Dedifferentiated amniotic fluid mesenchymal stem cell (primary cell): ENCODE measurements at regions not wholly inside any gene's neighbourhood (a gene's known extent, or its start where the extent isn't known, plus 50 kb on each side); places are given as distances from the start of the nearest gene placed in this dataset.
"Not testable (repeated sequence)": the region's sequence is repeated elsewhere in the genome, so short reads cannot be mapped to it uniquely, and the experiment has no call there.

Experiments
- DNase-seq: peaks from one replicate; pipeline ENCODE4 v3.0.0-alpha.2; 2016; ENCODE audit errors: extremely low spot score

DNA sequence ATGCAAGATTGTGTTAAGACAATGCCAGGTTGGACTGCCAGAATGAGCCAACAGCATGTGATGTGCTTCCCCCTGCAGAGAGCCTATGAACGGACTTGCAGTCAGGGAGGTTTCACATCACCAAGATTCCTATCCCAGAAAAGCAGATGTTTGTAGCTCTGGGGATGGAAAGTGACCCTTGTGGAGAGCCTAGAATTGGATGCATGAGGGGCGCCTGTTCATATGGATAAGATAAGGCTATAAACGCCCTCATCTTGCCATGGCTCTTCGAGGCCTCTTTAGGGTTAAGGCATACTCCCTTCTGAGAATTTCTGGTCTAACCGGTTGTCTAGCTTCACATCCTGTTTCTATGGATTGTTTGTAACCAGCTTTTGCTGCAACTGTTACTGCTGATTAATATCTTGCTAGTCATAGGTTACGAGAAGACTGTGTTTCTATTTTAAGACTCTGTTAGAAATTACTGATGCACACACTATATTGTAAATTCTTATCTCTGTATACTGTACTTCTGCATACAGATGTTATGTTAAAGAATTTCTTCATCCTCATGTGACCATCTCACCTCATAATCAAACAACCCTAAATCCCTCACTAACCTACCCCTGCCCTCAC lies 295.8 kb downstream of the PTGER3 start:
- not testable (repeated sequence) for DNase-seq

DNA sequence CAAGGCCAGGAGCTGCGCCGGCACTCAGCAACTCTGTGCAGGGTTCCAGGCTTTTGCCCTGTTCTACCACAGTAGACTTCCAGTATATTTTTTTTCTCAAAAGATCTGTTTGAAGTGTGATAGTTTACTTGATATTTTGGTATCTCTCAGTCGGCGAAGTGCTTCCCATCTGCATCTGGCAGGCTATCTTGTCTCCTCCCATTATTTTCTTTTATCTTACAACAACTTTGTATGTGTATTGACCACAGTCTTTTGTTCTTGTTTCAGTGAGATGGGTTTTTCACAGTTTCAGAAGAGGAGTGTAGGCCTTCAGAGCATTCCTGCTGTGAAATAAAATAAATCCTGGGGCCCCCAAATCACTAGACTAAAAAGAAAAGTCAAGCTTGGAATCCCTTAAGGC lies 292.9 kb downstream of the PTGER3 start:
- DNase-seq: no peak

DNA sequence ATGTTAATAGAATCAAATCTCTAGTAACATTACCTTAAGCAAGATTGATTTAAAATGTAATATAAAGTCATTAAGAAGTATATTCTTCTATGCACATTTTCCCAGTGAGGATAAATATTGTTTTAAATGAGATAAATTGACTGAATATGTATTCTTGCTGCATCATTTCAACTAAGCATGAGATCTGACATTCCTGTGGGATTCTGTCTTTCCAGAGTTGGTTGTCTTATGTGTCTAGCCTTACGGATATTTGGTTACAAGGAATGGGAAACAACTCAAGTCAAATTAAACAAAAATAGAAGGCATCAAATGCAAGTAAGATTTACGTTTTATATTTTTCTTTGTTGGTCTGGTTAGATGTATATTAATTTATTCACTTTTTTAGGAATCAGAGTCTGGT lies 287.5 kb downstream of the PTGER3 start:
- peak; percentile 49 for DNase-seq

DNA sequence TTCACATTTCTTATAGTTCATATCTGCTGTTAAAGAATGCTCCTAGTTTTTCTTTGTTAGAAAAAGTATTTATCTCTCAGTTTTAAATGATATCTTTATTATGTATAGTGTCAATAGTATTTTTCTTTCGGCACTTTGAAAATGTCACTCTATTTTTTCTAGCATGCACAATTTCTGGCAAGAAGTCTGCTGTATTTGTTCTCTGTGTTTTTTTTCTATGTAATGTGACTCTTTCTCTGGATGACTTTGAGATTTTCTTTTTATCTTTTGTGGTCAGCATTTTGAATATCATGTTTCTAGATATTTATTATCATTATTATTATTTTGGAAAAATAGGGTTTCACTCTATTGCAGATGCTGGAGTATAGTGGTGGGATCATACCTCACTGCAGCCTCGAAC lies 285.2 kb downstream of the PTGER3 start:
- no peak for DNase-seq

DNA sequence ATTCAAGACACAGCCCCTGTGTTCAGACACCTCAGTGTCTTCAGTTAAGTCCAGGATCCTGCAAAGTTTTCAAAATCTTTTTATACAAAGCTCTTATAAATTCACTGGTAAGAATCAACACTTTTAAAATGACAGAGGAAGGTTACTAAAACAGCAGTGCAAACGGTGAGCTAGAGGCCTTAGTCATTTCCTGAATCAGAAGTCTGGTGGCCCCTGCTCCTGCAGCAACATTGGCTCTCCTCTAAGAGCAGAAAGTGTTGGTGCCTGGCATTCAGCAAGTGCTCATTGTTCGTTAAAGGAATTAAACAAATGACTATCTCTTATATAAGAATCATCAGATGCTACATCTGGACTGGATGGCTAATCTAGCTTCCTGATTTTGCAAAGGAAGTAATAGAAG lies 282.9 kb downstream of the PTGER3 start:
- no peak for DNase-seq

DNA sequence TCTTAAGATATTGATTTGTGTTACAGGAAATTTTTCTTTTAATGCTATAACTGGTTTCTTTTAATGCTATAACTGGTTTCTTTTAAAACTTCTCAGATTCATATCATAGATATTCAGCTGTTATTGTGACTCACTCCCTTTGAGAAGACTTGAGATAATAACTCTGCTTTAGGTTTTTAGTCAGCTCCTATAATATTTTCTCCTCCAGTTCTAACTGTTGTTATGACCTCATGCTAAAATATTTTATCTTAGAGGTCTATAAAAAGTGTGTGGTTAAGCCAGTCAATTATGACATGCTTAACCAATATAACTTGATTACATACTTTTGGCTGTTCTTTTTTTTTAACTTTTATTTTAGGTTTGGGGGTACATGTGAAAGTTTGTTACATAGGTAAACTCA lies 280.2 kb downstream of the PTGER3 start:
- DNase-seq: peak; percentile 21

DNA sequence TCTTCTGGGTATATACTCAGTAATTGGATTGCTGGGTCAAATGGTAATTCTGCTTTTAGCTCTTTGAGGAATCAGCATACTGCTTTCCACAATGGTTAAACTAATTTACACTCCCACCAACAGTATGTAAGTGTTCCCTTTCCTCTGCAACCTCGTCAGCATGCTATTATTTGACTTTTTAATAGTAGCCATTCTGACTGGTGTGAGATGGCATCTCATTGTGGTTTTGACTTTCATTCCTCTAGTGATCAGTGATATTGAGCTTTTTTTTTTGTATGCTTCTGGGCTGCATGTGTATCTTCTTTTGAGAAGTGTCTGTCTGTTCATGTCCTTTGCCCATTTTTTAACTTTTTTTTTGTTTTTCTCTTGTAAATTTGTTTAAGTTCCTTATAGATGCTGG lies 279.4 kb downstream of the PTGER3 start:
- DNase-seq: no peak

DNA sequence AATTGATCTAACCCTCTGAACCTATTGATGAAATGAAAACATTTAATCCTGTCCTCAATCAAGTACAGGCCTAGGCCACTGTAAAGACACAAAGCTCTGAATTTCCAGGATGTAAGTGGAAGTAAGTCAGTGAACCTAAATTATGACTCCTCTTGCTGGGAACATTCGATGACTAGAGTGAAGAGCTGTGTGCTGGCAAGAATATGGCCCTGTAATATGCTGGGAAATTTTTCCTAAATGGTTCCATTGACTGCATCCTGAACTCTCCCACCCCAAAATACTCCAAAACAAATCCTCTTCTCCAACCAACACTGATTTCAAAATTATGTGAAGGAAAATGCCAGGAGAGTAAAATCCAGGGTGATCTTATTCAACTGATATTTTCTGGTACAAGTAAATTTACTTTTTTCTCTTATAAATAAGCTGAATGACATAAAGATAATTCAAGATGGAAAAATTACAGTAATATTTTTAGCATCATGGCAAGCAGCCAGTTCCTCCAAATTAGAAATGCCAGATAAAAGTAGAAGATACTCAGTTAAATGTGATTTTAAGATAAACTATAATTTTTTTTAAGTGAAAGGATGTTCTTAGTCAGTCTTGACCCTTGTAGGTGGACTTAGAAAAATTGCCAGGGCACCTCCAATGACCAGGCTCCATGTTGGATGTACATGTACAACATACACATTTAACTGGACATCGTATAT lies 269.4 kb downstream of the PTGER3 start:
- no peak for DNase-seq

DNA sequence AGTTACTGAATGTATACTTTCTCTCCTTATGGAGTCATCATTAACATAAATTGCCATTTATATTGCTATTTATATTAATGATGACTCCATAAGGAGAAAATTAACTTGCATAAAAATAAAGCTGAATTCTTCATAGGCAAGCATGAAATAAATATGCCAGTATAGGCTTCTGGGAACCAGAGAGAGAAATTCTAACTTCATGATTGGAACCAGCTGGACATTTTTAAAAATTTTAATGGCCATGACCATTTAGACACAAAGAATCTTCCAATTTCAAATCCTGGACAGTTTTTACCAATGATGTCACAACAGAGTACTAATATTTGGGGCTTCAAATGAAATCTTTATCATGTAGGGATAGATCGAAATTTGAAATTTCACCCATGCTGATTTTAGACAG lies 268.7 kb downstream of the PTGER3 start:
- DNase-seq: no peak

DNA sequence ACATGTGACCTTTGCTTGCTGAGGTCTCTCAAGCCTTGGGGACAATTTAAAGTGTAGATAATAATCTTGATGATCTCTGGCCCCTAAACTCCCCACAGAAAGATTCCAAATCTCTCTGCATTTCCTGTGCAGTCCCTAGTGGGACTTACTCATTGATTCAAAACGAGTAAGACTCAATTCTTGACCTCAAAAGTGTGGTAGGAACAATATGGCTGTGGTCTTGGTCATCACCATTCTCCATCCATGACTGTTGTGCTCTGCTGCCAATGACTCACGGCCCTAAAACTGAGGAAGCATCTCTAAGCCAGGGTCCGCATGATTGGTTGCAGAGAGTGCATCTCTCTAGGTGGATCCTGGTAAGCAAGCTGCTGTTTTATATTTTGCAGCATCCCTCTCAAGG lies 268.0 kb downstream of the PTGER3 start:
- no peak for DNase-seq

DNA sequence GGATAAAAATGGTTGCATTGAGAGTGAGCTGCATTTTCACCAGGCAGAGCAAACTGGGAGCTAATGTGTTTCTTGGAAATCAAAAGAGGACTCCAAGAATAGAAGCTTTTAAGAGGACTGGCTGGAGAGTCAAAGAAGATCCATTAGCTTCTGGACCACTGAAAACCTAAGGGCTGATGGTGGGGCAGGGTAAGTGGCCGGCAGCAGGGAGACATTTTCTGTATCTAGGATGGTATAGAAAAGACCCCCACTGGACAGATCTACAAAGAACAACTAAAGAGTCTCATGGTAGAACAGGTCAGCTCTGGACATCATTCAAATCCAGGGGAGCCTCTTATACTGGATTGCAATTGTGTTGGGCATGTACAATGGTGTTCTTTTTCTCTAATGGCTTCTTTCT lies 262.3 kb downstream of the PTGER3 start:
- DNase-seq: no peak

DNA sequence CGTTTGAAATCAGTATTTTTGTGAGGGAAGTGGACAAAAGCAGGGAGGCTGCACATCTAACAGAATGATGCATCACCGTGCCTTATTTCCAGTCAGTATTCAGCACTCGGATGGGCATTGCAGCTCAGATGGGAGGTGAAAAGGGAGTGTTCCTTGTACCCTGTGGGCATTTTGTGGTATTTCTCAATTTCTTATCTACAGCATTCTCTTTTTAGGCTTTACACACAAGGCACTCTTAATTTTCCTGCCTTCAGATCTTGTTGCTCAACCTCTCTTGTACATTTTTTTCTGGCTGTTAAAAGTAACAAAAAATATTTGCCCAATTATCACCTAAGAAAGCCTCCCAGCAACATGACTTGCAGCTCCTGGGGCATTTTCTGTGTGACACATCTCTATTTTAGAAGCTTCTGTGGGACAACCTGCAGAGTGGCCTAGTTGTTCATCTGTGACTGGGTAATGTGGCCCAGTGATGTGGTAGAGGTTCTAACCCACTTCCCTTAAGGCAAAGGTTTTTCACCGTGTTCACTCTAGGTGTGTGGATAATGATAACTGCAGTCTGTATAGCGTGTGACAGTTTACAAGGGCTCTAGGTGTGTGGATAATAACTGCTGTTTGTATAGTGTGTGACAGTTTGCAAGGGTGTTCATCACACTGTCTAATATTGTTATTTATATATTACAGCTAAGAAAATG lies 257.2 kb downstream of the PTGER3 start:
- DNase-seq: no peak

DNA sequence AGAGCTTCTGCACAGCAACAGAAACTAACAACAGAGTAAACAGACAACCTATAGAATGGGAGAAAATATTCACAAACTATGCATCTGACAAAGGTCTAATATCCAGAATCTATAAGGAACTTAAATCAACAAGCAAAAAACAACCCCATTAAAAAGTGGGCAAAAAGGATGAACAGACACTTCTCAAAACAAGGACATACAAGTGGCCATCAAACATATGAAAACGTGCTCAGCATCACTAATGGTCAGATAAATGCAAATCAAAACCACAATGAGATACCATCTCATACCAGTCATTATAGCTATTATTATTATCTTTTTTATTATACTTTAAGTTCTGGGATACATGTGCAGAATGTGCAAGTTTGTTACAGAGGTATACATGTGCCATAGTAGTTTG lies 252.6 kb downstream of the PTGER3 start:
- DNase-seq: not testable (repeated sequence)

DNA sequence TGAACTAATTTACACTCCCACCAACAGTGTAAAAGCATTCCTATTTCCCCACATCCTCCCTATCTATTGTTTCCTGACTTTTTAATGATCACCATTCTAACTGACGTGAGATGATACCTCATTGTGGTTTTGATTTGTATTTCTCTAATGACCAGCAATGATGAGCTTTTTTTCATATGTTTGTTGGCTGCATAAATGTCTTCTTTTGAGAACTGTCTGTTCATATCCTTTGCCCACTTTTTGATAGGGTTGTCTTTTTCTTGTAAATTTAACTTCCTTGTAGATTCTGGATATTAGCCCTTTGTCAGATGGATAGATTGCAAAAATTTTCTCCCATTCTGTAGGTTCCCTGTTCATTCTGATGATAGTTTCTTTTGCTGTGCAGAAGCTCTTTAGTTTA lies 251.3 kb downstream of the PTGER3 start:
- not testable (repeated sequence) for DNase-seq

DNA sequence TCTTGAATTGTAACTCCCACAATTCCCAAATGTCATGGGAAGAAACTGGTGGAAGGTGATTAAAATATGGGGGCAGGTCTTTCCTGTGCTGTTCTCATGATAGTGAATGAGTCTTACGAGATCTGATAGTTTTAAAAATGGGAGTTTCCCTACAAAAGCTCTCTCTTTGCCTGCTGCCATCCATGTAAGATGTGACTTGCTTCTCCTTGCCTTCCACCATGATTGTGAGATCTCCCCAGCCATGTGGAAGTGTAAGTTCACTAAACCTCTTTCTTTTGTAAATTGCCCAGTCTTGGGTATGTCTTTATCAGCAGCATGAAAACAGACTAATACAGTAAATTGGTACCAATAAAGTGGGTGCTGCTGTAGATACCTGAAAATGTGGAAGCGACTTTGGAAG lies 245.0 kb downstream of the PTGER3 start:
- DNase-seq: not testable (repeated sequence)

DNA sequence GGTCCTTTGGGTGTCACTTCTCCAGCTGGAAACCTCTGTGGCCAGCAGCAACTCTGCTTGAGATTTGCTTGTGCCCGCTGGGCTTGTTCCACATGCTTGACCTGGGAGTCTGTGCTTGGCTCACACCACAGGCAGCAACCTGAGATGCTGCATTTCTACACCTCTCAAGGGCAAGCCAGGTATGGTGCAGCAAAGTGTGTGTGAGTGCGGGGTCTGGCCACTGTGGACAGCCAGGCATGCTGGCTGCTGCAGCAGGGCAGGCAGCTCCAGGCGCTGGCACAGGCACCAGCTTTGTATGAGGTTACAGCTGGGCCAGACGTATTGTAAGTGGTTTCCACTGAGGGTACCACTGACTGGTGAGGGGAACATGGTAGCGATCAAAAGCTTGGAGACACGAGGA lies 242.0 kb downstream of the PTGER3 start:
- DNase-seq: no peak

DNA sequence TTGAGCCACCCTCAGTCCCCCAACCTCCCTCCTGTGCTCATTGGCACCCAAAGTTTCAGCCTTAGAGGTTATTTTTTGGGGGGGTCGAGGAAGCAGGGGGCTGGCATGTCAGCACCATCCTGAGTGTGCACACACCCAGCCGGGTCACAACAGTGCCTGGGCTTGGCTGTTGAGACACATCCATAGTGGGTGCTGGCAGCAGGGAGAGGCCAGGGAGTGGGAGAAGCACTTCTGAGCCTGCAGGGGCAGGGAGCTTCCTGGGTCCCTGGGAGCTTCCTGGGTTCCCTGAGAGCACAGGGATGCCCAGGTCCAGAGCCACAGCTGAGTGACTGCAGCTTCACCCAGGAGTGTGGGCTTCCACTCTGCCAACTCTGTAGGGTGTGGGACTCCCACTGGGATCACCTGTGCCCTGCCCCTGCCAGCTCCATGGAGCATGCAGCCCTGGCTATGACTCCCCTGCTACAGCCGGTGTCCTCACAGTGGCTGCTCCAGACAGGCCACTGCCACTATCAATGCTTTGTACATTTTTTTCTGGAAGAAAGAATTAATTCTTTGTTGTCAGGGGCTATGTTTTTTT lies 240.4 kb downstream of the PTGER3 start:
- no peak for DNase-seq

DNA sequence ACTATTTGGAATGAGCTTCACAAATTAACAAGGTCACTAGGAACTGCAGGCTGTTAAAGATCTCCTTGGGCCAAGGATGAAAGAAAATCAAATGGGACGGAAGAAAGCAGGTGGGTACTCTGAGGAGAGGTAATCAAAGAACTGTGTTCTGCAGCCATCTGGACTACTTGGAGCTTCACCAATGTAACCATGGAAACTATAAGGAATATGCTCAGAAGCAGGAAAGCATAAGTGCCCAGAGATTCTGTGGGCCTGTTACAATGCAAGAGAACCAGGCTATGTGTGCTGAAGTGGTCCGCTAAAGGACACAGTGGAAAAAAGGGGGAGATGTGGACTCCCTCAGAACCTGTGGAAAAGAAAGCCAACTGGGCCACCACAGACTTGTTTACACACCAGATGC lies 238.5 kb downstream of the PTGER3 start:
- DNase-seq: no peak

DNA sequence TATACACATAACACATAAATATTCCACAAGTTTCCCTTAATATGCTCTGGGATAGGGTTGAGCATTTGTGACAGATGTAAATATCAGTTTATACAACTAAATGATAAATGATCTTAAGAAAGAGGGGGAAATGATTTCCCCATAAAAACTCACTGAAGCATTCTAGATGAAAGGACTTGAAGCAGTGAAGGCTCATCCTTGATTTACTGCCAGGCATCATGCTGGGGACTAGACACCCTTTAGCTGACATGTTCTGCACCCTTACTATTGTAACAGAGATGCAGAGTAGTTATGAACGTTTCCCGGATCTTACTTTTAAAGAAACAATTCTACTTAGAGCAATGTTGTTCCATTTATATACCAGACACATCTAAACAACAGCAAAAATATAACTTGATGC lies 235.8 kb downstream of the PTGER3 start:
- no peak for DNase-seq

DNA sequence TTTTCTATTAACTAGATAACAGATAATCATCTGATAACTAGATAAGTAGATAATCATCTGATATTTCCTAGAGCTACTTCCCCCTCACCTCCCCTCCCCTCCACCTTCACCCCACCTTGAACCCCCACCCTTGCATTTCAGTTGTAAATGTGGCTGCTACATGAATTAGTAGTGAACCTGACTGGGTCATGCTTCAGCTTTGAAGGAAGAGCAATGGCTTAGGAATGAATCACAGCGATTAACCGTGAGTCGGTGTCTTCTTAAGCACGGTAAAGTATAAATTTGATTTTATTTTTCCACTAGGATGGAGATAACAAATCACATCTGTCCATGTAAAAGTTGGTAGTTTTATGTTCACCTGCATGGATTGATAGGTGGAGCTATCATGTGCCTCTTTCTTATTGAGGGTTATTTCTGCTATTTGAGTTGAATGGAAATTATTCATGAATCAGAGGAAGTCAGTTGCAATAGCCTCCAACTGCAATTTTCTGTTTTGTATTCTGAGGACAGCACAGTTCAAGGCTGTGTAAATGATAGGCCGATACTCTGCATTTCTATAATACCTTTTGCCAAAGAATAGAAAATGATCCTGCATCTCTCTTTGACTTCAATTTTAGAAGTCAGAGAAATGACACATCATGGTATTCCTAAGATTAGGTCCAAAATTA lies 235.0 kb downstream of the PTGER3 start:
- no peak for DNase-seq

DNA sequence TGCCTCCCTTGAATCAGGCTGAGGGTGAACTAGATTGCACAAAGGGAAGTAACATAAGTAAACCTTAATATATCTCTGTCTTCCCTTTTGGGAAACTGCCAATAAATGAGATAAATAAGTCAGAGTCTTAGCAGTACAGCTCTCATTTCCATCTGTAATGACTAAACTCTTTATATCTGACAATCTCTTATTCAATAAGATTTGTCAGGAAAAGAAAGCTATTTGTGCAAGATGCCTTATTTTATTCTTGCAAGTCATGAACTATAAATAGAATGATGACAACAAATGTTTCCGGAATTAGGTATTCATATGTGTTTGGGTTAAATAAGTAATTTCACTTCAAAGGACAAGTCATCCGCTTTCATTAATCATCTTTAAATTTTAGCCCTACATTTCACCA lies 229.2 kb downstream of the PTGER3 start:
- no peak for DNase-seq

DNA sequence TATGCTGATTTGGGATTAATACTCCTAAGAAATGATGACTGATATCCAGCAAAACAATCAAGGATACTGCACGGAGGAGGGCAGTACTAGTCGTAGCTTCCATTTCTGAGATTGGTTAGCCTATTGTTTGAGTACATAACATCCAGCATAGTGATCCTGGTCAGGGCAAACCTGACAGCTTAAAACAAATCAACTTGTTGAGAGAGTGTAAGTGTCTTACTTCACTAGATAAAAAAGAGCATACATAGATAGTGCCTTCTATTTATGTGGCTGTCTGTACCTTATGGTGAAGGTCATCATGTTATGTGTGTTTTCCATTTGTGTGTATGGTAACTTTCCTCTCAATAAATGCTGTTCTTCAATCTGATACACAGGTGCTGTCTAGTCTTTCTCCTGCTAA lies 228.4 kb downstream of the PTGER3 start:
- DNase-seq: no peak
